GM23338 (cell line): ENCODE measurements at regions not wholly inside any gene's neighbourhood (a gene's known extent, or its start where the extent isn't known, plus 50 kb on each side); places are given as distances from the start of the nearest gene placed in this dataset.

Experiments
- ATAC-seq: fragments of 200-7000 bp; cut with Tn5 transposase; 3 replicates; pipeline ENCODE4 v1.9.1; 2020
- DNase-seq: peaks from one replicate; pipeline ENCODE4 v3.0.0-alpha.2; 2015; ENCODE audit warnings: low spot score
- H2AFZ ChIP-seq: fragments of 200-600 bp; sonication (generic); 2 replicates; pipeline ENCODE4 v1.8.0; 2016; ENCODE audit warnings: antibody characterized with exemption, mild to moderate bottlenecking, moderate library complexity
- H3F3A ChIP-seq: fragments of 200-600 bp; sonication (generic); replicated peaks from 2 replicates; pipeline ENCODE4 v1.8.0; 2017; ENCODE audit warnings: antibody characterized with exemption, mixed run types, low read depth
- H3K27ac ChIP-seq: fragments of 200-600 bp; sonication (generic); 2 replicates; pipeline ENCODE4 v1.6.1; 2016; ENCODE audit warnings: low read depth
- H3K27me3 ChIP-seq: fragments of 200-600 bp; sonication (generic); 2 replicates; pipeline ENCODE4 v1.8.0; 2016; ENCODE audit warnings: mild to moderate bottlenecking, mixed run types, moderate library complexity; ENCODE audit not compliant: insufficient read depth
- H3K36me3 ChIP-seq: fragments of 200-600 bp; sonication (generic); 2 replicates; pipeline ENCODE4 v1.8.0; 2016; ENCODE audit warnings: mild to moderate bottlenecking; ENCODE audit not compliant: insufficient read depth
- H3K4me1 ChIP-seq: fragments of 200-600 bp; sonication (generic); 2 replicates; pipeline ENCODE4 v1.8.0; 2016; ENCODE audit warnings: mild to moderate bottlenecking, moderate library complexity; ENCODE audit not compliant: insufficient read depth
- H3K4me2 ChIP-seq: fragments of 200-600 bp; sonication (generic); 2 replicates; pipeline ENCODE4 v1.7.1; 2017; ENCODE audit warnings: mixed run types
- H3K4me3 ChIP-seq: fragments of 200-600 bp; sonication (generic); 2 replicates; pipeline ENCODE4 v1.6.1; 2016; ENCODE audit warnings: mixed run types
- H3K79me2 ChIP-seq: fragments of 200-600 bp; sonication (generic); replicated peaks from 2 replicates; pipeline ENCODE4 v1.8.0; 2017; ENCODE audit warnings: mild to moderate bottlenecking; ENCODE audit not compliant: insufficient read depth
- H3K9me2 ChIP-seq: fragments of 200-600 bp; sonication (generic); 2 replicates; pipeline ENCODE4 v1.8.0; 2017; ENCODE audit not compliant: insufficient read depth
- H4K20me1 ChIP-seq: fragments of 200-600 bp; sonication (generic); replicated peaks from 2 replicates; pipeline ENCODE4 v1.8.0; 2017; ENCODE audit warnings: mild to moderate bottlenecking; ENCODE audit not compliant: insufficient read depth
- H3K27ac Mint-ChIP-seq: 2 replicates; pipeline ENCODE4 v1.8.0; 2020; ENCODE audit warnings: inconsistent platforms, mild to moderate bottlenecking, moderate library complexity, mixed read lengths
- H3K27me3 Mint-ChIP-seq: 3 replicates; pipeline ENCODE4 v1.8.0; 2022; ENCODE audit warnings: low read depth, mild to moderate bottlenecking, moderate library complexity, mixed read lengths, inconsistent platforms; ENCODE audit not compliant: insufficient read depth, poor library complexity
- H3K36me3 Mint-ChIP-seq: 3 replicates; pipeline ENCODE4 v1.8.0; 2021; ENCODE audit warnings: low read depth, mild to moderate bottlenecking, inconsistent platforms, moderate library complexity, mixed read lengths
- H3K4me1 Mint-ChIP-seq: 3 replicates; pipeline ENCODE4 v1.8.0; 2020; ENCODE audit warnings: mild to moderate bottlenecking, inconsistent platforms, mixed read lengths
- H3K4me3 Mint-ChIP-seq: 3 replicates; pipeline ENCODE4 v1.8.0; 2021; ENCODE audit warnings: moderate library complexity, mild to moderate bottlenecking, inconsistent platforms, mixed read lengths
- H3K9me3 Mint-ChIP-seq: 3 replicates; pipeline ENCODE4 v1.8.0; 2020; ENCODE audit warnings: moderate library complexity, mild to moderate bottlenecking, inconsistent platforms, mixed read lengths
- CREB1 ChIP-seq: fragments of 250-450 bp; sonication (Bioruptor Pico); IDR thresholded peaks from 2 replicates; pipeline ENCODE4 v1.5.0; 2020; ENCODE audit warnings: low read depth, mild to moderate bottlenecking, moderate library complexity
- EZH2 ChIP-seq: fragments of 200-600 bp; sonication (generic); IDR thresholded peaks from one replicate; pipeline ENCODE4 v1.8.0; 2017; ENCODE audit warnings: antibody characterized with exemption, mild to moderate bottlenecking, low read depth; ENCODE audit not compliant: unreplicated experiment
- EZH2phosphoT487 ChIP-seq: fragments of 200-600 bp; sonication (generic); IDR thresholded peaks from one replicate; pipeline ENCODE4 v1.8.1; 2018; ENCODE audit warnings: antibody characterized with exemption; ENCODE audit not compliant: unreplicated experiment
- NANOG ChIP-seq: IDR thresholded peaks from 2 replicates; pipeline ENCODE4 v1.6.1; 2016; ENCODE audit warnings: antibody characterized with exemption, borderline replicate concordance
- POLR2AphosphoS5 ChIP-seq: IDR thresholded peaks from 2 replicates; pipeline ENCODE4 v1.6.1; 2016; ENCODE audit warnings: antibody characterized with exemption, low read depth
- TF ChIP-seq, protein P1 (sequence below): IDR thresholded peaks from one replicate; pipeline ENCODE4 v1.6.1; 2018; ENCODE audit warnings: antibody characterized with exemption; ENCODE audit not compliant: unreplicated experiment
- TF ChIP-seq, protein P2 (sequence below), 2 experiments: fragments of 200-600 bp in 1 of 2; sonication (generic) in 1 of 2; conservative IDR thresholded peaks; 2 replicates each; pipeline versions ENCODE4 v1.5.1 to v1.6.1; 2016 to 2017; ENCODE audit warnings: antibody characterized with exemption in 2 of 2, low read depth in 2 of 2, mild to moderate bottlenecking in 2 of 2, moderate library complexity in 1 of 2

DNA sequence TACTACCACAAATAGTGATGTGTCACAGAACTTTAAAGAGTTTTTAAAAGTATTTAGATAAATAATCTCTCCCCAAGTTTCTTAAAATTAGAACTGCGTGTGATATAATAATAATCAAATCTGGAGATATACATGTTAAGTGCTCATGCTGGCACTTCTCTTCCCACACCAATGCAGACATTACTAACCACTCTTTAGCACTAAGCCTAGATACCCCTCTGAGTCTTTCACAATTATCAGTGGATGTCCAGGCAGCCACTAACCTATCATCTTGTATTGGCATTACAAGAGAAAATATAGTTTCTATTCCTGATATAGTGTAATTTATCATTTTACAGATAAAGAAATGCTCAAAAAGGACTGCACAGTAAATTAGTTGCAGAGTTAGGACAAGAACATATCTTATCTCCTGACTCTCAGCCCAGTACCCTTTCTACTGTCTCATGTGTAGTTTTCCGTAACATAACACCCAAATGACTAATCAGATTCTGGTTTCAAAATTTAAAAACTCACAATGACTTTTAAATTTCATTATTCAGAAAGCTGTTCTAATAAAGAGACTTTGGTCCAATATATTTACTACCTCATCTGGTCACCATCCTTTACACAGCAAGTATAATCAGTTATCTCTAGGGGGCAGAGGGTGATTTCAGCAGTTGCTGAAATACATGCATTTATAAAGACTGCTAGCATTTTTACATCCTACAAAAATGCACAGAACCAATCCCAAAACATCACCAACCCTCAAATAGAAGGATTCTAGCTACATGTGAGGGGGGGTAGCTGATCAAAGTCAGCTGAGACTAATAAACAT lies 215.5 kb upstream of the MCHR2 start:
- H3K4me1 Mint-ChIP-seq, result peaks cover 11% of the 10 kb centered on the region
- Histone ChIP-seq H3K27ac (no peak overlapping the region), H3K4me3 (no peak overlapping the region), H3K4me2 (no peak overlapping the region), H3K27me3 (no peaks in the 10 kb centered on the region), H3K36me3 (no peaks in the 10 kb centered on the region), H3K79me2 (no peaks in the 10 kb centered on the region), H2AFZ (no peak overlapping the region), H3K9me2 (no peaks in the 10 kb centered on the region), H3K4me1 (0 out of 2 replicates have a peak, but pooled peaks cover 4% of the 10 kb centered on the region), H3F3A (no peaks in the 10 kb centered on the region), H4K20me1 (no peaks in the 10 kb centered on the region)
- H3K27ac Mint-ChIP-seq, result no peak overlapping the region
- H3K36me3 Mint-ChIP-seq, result no peaks in the 10 kb centered on the region
- H3K9me3 Mint-ChIP-seq, result 0 out of 3 replicates have a peak, but pooled peaks cover 1% of the 10 kb centered on the region
- DNase-seq (no peak), ATAC-seq (no peak)
- H3K4me3 Mint-ChIP-seq, result no peak overlapping the region
- no peak for TF ChIP-seq EZH2
- TF ChIP-seq, protein P1, sequence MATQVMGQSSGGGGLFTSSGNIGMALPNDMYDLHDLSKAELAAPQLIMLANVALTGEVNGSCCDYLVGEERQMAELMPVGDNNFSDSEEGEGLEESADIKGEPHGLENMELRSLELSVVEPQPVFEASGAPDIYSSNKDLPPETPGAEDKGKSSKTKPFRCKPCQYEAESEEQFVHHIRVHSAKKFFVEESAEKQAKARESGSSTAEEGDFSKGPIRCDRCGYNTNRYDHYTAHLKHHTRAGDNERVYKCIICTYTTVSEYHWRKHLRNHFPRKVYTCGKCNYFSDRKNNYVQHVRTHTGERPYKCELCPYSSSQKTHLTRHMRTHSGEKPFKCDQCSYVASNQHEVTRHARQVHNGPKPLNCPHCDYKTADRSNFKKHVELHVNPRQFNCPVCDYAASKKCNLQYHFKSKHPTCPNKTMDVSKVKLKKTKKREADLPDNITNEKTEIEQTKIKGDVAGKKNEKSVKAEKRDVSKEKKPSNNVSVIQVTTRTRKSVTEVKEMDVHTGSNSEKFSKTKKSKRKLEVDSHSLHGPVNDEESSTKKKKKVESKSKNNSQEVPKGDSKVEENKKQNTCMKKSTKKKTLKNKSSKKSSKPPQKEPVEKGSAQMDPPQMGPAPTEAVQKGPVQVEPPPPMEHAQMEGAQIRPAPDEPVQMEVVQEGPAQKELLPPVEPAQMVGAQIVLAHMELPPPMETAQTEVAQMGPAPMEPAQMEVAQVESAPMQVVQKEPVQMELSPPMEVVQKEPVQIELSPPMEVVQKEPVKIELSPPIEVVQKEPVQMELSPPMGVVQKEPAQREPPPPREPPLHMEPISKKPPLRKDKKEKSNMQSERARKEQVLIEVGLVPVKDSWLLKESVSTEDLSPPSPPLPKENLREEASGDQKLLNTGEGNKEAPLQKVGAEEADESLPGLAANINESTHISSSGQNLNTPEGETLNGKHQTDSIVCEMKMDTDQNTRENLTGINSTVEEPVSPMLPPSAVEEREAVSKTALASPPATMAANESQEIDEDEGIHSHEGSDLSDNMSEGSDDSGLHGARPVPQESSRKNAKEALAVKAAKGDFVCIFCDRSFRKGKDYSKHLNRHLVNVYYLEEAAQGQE, result no peak
- TF ChIP-seq NANOG, result no peak
- no peak for TF ChIP-seq CREB1 (CRISPR knock-in tag)
- no peak for TF ChIP-seq POLR2AphosphoS5
- no peak for TF ChIP-seq EZH2phosphoT487
- TF ChIP-seq, protein P2, sequence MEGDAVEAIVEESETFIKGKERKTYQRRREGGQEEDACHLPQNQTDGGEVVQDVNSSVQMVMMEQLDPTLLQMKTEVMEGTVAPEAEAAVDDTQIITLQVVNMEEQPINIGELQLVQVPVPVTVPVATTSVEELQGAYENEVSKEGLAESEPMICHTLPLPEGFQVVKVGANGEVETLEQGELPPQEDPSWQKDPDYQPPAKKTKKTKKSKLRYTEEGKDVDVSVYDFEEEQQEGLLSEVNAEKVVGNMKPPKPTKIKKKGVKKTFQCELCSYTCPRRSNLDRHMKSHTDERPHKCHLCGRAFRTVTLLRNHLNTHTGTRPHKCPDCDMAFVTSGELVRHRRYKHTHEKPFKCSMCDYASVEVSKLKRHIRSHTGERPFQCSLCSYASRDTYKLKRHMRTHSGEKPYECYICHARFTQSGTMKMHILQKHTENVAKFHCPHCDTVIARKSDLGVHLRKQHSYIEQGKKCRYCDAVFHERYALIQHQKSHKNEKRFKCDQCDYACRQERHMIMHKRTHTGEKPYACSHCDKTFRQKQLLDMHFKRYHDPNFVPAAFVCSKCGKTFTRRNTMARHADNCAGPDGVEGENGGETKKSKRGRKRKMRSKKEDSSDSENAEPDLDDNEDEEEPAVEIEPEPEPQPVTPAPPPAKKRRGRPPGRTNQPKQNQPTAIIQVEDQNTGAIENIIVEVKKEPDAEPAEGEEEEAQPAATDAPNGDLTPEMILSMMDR (conservative IDR thresholded peaks at IDR 0.05; ENCODE audit: low read depth in 2 of 2), result no peak
- H3K27me3 Mint-ChIP-seq, result no peaks in the 10 kb centered on the region

DNA sequence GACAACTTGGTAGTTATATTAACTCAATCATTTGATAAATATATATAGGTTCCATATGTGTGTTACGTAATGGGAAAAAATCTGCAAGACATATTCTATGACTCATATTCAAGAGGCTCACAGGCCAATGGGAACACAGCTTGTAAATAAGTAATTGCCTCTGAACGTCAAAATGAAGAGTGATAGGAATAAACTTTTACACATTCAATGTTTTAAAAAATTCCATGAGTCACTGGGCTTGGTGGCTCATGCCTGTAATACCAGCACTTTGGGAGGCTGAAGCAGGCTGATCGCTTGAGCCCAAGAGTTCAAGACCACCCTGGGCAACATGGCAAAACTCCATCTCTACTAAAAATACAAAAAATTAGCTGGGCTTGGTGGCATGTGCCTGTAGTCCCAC lies 209.4 kb upstream of the MCHR2 start:
- DNase-seq (no peak), ATAC-seq (no peak)
- Histone ChIP-seq H3K27ac (no peak overlapping the region), H3F3A (no peaks in the 10 kb centered on the region), H3K9me2 (no peaks in the 10 kb centered on the region), H3K27me3 (no peaks in the 10 kb centered on the region), H3K79me2 (no peaks in the 10 kb centered on the region), H3K4me2 (no peak overlapping the region), H3K36me3 (0 out of 2 replicates have a peak, but pooled peaks cover 2% of the 10 kb centered on the region), H2AFZ (no peak overlapping the region), H4K20me1 (no peaks in the 10 kb centered on the region), H3K4me3 (no peak overlapping the region), H3K4me1 (no peaks in the 10 kb centered on the region)
- Mint-ChIP-seq H3K27ac (no peak overlapping the region), H3K36me3 (no peaks in the 10 kb centered on the region), H3K4me3 (no peak overlapping the region), H3K4me1 (no peaks in the 10 kb centered on the region), H3K9me3 (peaks cover 8% of the 10 kb centered on the region; the same call in 2 of the 3 replicates), H3K27me3 (no peaks in the 10 kb centered on the region)
- TF ChIP-seq, protein P1, result no peak
